DOHH2 (cell line): ENCODE measurements at regions not wholly inside any gene's neighbourhood (a gene's known extent, or its start where the extent isn't known, plus 50 kb on each side); places are given as distances from the start of the nearest gene placed in this dataset.

Source experiments
- EZH2phosphoT487 ChIP-seq: fragments of 200-600 bp; sonication (generic); IDR thresholded peaks from 2 replicates; pipeline ENCODE4 v1.6.1; 2017; ENCODE audit warnings: borderline replicate concordance, mild to moderate bottlenecking, antibody characterized with exemption, low read length, moderate library complexity, mixed read lengths
- TF ChIP-seq, protein P1 (sequence below): fragments of 200-600 bp; sonication (generic); IDR thresholded peaks from one replicate; pipeline ENCODE4 v1.5.1; 2014; ENCODE audit warnings: antibody characterized with exemption, mild to moderate bottlenecking, low read depth, low read length; ENCODE audit not compliant: poor library complexity, severe bottlenecking

DNA sequence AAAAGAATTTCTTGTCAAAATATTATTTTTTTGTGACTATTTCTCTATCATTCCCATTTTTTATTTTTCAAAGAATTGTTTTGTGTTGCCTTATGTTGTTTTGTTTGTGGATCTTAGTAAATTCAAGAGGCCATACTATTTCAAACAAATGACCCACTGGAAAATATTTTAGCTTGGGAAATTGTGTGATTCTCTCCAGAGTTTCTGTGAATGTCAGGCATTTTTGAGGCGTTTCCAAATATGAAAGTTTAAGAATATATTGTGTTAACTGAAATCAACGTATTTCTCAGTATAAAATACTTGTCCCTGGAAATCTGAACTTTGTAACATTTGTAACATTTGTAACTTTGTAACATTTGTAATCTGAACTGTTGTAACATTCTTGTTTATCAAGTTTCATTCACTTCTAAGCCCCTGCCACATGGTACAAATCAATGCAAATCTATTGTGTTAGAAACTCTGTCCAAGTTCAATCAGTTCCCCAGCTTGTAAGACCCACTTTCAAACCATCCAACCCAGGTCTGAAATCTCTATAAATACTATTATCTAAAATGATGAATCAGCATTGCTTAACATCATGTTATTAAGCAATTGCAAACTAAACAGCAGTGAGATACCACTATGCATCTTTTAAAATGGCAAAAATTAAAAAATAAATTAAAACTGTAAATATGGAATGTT, 465.4 kb upstream of the GRID2 start:
- TF ChIP-seq, protein P1, sequence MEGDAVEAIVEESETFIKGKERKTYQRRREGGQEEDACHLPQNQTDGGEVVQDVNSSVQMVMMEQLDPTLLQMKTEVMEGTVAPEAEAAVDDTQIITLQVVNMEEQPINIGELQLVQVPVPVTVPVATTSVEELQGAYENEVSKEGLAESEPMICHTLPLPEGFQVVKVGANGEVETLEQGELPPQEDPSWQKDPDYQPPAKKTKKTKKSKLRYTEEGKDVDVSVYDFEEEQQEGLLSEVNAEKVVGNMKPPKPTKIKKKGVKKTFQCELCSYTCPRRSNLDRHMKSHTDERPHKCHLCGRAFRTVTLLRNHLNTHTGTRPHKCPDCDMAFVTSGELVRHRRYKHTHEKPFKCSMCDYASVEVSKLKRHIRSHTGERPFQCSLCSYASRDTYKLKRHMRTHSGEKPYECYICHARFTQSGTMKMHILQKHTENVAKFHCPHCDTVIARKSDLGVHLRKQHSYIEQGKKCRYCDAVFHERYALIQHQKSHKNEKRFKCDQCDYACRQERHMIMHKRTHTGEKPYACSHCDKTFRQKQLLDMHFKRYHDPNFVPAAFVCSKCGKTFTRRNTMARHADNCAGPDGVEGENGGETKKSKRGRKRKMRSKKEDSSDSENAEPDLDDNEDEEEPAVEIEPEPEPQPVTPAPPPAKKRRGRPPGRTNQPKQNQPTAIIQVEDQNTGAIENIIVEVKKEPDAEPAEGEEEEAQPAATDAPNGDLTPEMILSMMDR: no peak
- TF ChIP-seq EZH2phosphoT487: no peak
